Stimulated activated CD4-positive, alpha-beta T cell treated with anti-CD3 and anti-CD28 coated beads, Interleukin-15, amount 100 ng/mL, for 24 hours (primary cell): ENCODE measurements at regions not wholly inside any gene's neighbourhood (a gene's known extent, or its start where the extent isn't known, plus 50 kb on each side); places are given as distances from the start of the nearest gene placed in this dataset.
"Not testable (repeated sequence)": the region's sequence is repeated elsewhere in the genome, so short reads cannot be mapped to it uniquely, and the experiment has no call there.

Source experiments
- DNase-seq: peaks from one replicate; pipeline ENCODE4 v3.0.0-alpha.2; 2020

DNA sequence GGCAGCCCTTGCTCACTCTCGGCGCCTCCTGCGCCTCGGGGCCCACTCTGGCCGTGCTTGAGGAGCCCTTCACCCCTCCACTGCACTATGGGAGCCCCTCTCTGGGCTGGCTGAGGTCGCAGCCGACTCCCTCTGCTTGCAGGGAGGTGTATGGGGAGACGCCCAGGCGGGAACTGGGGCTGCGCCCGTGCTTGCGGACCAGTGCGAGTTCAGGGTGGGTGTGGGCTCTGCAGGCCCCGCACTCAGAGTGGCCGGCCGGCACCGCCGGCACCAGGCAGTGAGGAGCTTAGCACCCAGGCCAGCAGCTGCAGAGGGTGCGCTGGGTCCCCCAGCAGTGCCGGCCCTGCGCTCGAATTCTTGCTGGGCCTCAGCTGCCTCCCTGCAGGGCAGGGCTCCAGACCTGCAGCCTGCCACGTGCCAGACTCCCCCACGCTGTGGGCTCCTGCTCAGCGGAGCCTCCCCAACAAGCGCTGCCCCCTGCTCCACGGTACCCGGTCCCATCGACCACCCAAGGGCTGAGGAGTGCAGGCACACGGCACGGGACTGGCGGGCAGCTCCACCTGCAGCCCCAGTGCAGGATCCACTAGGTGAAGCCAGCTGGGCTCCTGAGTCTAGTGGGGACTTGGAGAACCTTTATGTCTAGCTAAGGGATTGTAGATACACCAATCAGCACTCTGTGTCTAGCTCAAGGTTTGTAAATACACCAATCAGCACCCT lies 54.0 kb upstream of the WWC2 start:
- DNase-seq = not testable (repeated sequence)

- no peak for DNase-seq
Observed at GRCh38 chr4:183038436-183038835, 60.6 kb upstream of the WWC2 start.

DNA sequence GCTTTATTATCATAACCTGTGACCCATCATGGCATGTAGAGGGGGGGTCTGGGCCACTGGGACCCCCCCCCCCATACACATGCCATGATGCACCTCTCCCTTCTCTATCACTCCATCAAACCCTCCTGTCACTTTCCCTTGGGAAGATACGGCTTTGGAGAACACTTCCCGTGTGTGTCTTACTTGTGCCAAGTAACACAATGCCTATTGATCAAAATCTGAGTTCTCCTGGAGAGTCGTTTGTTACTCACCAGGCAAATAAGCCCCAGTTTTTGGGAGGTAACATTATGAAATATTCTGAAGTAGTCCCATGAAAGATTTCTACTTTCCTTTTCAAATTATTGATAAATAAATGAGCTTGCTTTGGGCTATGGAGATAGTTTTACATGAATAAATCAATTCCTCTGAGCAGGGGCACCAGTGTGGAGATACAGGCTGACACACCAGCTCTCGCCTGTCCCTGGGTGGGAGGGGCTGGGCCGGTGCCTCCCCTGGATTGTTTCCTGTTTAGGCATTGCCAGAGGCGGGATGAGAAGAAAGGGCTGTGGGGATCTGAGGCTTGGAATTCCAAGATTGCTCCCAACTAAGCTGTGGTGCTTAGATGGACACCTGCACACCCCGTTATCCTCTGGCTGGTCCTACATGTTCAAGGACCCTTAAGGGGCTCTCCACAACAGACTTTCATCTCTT lies 63.2 kb upstream of the WWC2 start:
- DNase-seq = no peak

DNA sequence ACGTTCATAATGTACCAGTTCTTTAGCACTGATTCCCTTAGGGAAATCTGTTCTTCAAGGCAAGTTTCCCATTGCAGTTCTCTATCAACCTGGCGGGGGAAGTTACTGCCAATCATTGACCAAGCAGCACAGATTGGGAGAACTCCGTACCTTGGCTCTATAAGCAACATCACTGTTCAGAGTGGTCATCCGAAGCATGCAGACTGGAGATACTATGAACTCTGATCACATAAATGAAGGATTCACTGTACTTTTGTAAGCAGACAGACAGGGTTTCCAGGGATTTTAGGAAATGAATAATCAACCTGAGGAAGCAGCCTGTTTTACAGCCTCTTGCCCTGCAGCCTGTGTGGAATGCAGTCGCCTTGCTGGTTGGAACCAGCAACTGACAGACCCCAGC lies 63.8 kb upstream of the WWC2 start:
- no peak for DNase-seq

- no peak for DNase-seq
Observed at GRCh38 chr4:183030823-183031222, 68.2 kb upstream of the WWC2 start.

DNA sequence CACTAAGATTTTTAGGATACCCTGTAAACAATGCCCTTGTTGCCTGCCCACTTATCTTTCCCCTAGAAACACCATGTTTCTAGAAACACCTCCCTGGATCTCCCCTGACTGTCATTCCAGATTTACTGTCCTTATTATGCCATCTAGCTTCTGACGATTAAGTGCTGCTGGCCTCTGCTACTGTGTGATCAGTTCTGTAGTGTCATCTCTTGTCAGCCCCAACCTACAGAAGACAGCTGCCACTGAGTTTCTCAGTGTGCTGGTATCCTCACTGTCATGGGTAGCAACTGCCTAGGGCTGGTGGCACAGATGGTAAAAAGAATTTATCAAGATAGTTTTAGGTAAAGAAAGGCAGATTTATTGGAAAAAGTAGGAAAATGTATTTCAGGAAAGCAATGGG lies 68.7 kb upstream of the WWC2 start:
- no peak for DNase-seq

DNA sequence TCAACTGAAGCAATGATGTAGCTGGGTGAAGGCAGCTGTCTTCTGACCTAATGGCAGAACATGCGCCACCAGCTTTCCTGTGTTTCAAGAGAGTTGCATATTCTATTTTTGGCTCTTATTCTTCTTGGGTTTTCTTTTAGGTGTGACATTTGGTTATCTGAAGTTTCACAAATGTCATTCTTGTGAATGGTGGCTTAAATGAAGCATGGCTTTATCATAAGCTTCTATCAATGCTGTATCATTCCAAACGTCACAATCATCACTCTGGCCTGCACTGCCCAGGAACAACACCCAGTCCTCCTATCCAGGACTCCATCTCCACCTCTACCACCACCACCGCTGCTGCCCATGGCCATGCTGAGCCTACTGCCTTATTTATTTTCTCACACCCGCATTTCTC lies 69.7 kb upstream of the WWC2 start:
- no peak for DNase-seq

GRCh38 chr4:183026701-183027100 lies 72.4 kb upstream of the WWC2 start:
- no peak for DNase-seq

DNA sequence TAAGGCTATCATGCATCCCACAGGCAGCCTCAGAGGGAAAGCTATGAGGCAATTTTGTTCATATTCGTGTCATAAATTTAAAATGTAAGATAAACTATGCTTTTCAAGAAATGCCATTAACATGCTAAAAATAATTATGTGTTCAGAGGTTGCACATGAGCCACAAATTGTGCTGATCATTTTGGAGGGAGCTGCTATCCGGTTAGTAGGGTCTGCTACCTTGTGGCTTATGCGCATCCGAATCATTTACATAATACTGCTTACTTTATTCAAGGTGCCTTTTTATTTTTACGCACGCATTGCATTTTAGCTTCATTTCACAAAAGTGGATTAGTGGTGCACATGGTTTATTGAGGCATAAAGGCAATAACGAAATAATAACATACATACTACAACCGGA lies 76.4 kb upstream of the WWC2 start:
- no peak for DNase-seq

DNA sequence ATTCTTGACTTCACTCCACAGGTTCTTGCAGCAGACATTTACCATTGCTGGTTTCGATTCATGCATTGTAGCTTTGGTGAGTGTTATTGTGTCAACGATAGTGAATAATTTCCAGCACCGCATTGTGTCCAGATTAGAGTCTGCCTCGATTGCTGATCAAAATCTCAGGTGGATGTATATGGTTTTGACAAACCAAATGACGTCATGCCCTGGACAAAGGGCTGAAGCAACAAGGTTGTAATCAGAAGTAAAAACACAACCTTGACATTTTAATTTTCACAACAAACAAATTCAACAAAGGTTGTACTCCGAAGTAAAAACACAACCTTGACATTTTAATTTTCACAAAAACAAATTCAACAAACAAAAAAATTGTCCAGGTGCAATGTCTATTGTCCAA lies 81.1 kb upstream of the WWC2 start:
- no peak for DNase-seq

- DNase-seq = no peak
Observed at GRCh38 chr4:183014361-183015084, 84.5 kb upstream of the WWC2 start.

DNA sequence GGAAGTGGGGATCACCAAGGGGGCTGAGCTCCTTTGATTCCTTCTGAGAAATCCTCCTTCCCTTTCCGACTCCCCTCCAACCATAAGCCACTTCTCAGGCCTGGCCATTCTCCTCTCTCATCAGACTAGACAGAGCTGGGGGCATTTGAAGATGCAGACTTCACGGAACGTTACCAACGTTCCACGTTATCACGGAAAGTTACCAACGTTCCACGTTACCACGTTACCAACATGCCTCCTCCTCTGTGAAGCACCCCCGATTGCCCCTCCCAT lies 85.4 kb upstream of the WWC2 start:
- DNase-seq = no peak

GRCh38 chr4:183012879-183013729 lies 86.0 kb upstream of the WWC2 start:
- DNase-seq = no peak

DNA sequence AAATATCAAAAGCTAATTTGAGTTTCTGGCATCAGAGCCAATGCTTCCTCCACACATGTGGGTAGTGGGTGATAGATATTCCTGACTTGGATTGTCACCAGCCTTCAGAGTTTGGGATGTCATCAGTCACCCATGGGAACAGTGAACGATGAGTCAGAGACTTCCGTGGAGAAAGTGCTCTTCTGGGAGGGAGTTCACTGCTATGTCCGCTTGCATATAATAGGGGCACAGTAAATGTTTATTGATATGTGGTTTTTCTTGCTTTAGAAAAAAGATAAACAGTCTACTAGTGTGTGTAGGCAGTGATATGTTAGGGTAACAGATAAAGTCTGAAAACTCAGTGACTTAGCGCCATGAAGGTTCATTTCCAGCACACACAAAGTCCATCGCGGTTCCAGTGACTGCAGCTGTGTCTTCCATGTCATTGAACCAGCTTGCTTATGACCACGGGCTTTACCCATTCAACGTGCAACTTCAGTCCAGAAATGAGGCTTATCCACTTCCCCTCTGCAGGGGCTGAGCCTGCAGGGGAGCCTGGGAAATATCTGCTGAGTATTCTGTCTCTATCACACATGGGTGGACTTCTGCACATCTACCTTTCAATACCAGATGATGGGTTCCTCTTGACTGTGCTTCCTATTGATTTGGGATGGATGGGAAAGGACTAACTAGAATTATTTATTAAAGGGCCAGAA lies 87.7 kb upstream of the WWC2 start:
- DNase-seq = no peak

GRCh38 chr4:183008492-183008891 lies 90.6 kb upstream of the WWC2 start:
- no peak for DNase-seq

DNA sequence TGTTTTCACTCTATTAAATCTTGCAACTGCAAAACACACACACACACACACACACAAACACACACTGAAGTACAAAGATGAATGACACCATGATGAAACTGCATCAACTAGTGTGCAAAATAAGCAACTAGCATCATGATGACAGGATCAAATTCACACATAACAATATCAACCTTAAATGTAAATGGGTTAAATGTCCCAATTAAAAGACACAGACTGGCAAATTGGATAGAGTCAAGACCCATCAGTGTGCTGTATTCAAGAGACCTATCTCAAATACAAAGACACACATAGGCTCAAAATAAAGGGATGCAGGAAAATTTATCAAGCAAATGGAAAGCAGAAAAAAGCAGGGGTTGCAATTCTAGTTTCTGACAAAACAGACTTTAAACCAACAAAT lies 87.2 kb upstream of the DCTD start:
- not testable (repeated sequence) for DNase-seq

DNA sequence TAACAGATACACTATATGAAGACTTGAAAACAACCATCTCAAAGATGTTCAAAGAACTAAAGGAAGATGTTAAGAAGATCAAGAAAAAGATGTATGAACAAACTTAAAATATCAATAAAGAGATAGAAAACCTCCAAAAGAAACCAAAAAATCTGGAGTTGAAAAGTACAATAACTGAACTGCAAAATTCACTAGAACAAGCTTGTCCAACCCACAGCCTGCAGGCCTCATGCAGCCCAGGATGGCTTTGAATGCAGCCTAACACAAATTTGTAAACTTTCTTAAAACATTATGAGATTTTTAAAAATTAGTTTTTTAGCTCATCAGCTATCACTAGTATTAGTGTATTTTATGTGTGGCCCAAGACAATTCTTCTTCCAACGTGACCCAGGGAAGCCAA lies 77.0 kb upstream of the DCTD start:
- DNase-seq = no peak

- DNase-seq = no peak
Observed at GRCh38 chr4:182978152-182978827, 61.1 kb upstream of the DCTD start.

DNA sequence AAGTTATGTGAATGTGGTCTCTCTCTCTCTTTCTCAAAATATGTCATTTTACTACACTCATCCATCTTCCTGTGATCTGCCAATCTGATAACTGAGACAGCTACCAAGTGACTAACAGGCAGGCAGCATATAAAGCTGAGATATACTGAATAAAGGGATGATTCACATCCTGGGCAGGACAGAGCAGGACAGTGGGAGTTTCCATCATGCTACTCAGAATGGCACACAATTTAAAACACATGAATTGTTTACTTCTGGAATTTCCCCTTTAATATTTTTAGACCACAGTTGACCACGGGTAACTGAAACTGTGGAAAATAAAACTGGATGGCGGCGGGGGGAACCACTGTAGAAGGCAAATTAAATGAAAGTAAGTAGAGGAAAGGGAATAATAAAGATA lies 58.6 kb upstream of the DCTD start:
- DNase-seq = peak; percentile 15

GRCh38 chr4:182973941-182974340 lies 56.8 kb upstream of the DCTD start:
- no peak for DNase-seq

DNA sequence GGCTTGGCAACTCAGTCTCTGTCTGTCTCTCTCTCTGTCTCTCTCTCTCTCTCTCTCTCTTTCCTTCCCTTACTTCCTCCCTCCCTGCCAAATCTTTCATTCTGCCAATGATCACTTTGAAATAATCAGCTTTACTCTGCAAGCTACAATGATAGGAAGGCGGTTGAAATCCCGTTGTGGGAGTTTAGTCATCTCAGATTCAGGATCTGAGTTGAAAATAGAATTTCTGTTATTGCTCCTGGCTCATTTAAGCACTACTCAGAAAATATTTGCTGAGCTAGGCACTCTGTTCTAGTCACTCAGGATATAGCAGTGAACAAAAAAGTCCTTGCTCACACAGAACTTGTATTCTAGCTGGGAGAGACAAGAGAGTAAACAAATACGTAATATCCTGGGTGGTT lies 56.3 kb upstream of the DCTD start:
- DNase-seq = no peak

GRCh38 chr4:182971702-182972101 lies 54.5 kb upstream of the DCTD start:
- no peak for DNase-seq
